Muscle of leg (tissue), 3 donors: ENCODE measurements at regions not wholly inside any gene's neighbourhood (a gene's known extent, or its start where the extent isn't known, plus 50 kb on each side); places are given as distances from the start of the nearest gene placed in this dataset.

Source experiments
- DNase-seq: peaks from one replicate; pipeline ENCODE4 v3.0.0; 2013
- H3K27ac ChIP-seq: one replicate; pipeline ENCODE4 v1.5.1; 2013; ENCODE audit warnings: mild to moderate bottlenecking, low read length, control low read depth
- H3K27me3 ChIP-seq: one replicate; pipeline ENCODE4 v1.6.1; 2013; ENCODE audit warnings: low read length; ENCODE audit not compliant: control insufficient read depth, insufficient read depth
- H3K36me3 ChIP-seq: one replicate; pipeline ENCODE4 v1.6.1; 2013; ENCODE audit warnings: low read length; ENCODE audit not compliant: control insufficient read depth, insufficient read depth
- H3K4me1 ChIP-seq: one replicate; pipeline ENCODE4 v1.6.1; 2013; ENCODE audit warnings: low read length; ENCODE audit not compliant: control insufficient read depth, insufficient read depth
- H3K4me3 ChIP-seq: one replicate; pipeline ENCODE4 v1.5.1; 2013; ENCODE audit warnings: low read length, control low read depth
- H3K9me3 ChIP-seq: replicated peaks from 2 replicates; pipeline ENCODE4 v1.6.1; 2013; ENCODE audit warnings: low read depth, low read length; ENCODE audit not compliant: control insufficient read depth
- WGBS: methylation state at CpG from one replicate; pipeline ENCODE4 v1.1.5; 2013; ENCODE audit warnings: missing lambda C conversion rate; ENCODE audit not compliant: insufficient coverage; 5-methylcytosine and 5-hydroxymethylcytosine counted together

GRCh38 chr7:54908760-54909438, 109.9 kb upstream of the EGFR start:
- Histone ChIP-seq H3K27me3 (no peaks in the 10 kb centered on the region), H3K27ac (no peak overlapping the region), H3K9me3 (peaks cover 2% of the 10 kb centered on the region), H3K36me3 (no peaks in the 10 kb centered on the region), H3K4me3 (no peak overlapping the region), H3K4me1 (no peaks in the 10 kb centered on the region)
- WGBS: no CpG with 5 or more reads among the region's 2 CpGs
- DNase-seq: no peak

DNA sequence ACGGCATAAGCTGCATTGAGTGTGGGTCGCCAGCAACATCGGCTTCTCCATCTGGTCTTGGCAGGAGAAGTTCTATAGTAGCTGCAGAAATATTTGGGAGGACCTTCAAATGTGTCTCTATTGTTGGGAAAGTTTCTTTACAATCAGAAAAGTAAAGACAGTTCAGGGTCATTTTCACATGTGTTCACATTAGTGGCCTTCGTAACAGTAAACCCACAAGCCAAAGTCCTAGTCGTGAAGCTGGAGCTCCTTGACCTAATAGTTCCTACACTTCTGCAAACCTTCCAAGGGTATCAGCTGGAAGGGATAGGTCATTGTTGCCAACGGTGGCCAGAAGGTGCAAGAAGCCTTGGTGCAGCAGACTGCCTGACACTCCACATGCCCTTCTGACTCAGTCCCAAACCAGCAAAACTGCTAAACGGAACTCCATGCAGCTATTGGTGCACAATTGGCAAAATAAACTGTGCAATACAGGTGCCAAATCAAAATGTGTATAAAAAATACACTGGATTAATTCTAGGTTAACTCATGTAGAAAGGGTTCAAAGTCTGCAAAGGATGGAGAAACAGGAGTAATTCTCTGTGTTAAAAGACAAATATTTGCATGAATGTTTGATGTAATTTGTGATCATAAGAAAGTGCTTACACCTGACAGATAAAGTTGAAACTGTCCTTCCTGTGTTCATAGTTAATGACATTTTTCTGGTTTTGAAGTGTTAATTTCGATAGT, 102.8 kb upstream of the EGFR start:
- no peak for DNase-seq
- no peaks in the 10 kb centered on the region for H3K9me3 ChIP-seq
- no peaks in the 10 kb centered on the region for H3K36me3 ChIP-seq
- no peak overlapping the region for H3K27ac ChIP-seq
- WGBS: 100% methylated on average over 2 of the region's 8 CpGs
- no peak overlapping the region for H3K4me3 ChIP-seq
- H3K4me1 ChIP-seq: no peaks in the 10 kb centered on the region
- H3K27me3 ChIP-seq: no peaks in the 10 kb centered on the region

GRCh38 chr7:54917613-54918391, 101.0 kb upstream of the EGFR start:
- Histone ChIP-seq H3K9me3 (no peaks in the 10 kb centered on the region), H3K27ac (no peak overlapping the region), H3K36me3 (no peaks in the 10 kb centered on the region), H3K4me3 (no peak overlapping the region), H3K27me3 (no peaks in the 10 kb centered on the region), H3K4me1 (no peaks in the 10 kb centered on the region)
- WGBS: 100% methylated on average over 2 of the region's 5 CpGs
- no peak for DNase-seq

DNA sequence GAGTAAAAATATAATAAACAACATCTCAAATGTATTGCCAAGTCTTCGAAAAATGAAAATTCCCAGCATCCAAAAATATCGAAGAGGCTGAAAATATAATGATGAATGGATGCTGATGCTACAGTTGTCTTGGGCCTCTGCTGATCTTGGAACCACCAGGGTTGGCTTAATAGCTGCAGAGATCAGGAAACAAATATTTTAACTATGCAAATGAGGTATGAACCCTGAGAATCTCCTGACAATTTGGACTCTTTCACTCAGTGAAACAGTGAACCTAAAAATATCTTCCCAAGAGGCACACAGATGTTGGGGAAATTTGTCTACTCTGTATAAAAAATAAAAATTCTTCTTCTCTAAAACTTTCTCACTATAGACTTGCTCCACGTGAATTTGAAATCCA, 97.7 kb upstream of the EGFR start:
- Histone ChIP-seq H3K27me3 (no peaks in the 10 kb centered on the region), H3K4me1 (no peaks in the 10 kb centered on the region), H3K4me3 (no peak overlapping the region), H3K9me3 (no peaks in the 10 kb centered on the region), H3K36me3 (no peaks in the 10 kb centered on the region), H3K27ac (no peak overlapping the region)
- WGBS: no CpG with 5 or more reads among the region's 3 CpGs
- peak; percentile 30 for DNase-seq

- no peak overlapping the region for H3K27ac ChIP-seq
- no CpG with 5 or more reads among the region's 1 CpG for WGBS
- DNase-seq: no peak
- H3K9me3 ChIP-seq: peaks cover 3% of the 10 kb centered on the region
- no peaks in the 10 kb centered on the region for H3K4me1 ChIP-seq
- no peaks in the 10 kb centered on the region for H3K27me3 ChIP-seq
- H3K36me3 ChIP-seq: no peaks in the 10 kb centered on the region
- no peak overlapping the region for H3K4me3 ChIP-seq
Measured at GRCh38 chr7:54931532-54931931, 87.3 kb upstream of the EGFR start.

- peak overlapping the region; percentile 48 for H3K27ac ChIP-seq
- H3K4me3 ChIP-seq: peak overlapping the region; percentile 38
- no peaks in the 10 kb centered on the region for H3K36me3 ChIP-seq
- peaks cover 3% of the 10 kb centered on the region for H3K9me3 ChIP-seq
- 3% methylated on average over 31 of the region's 34 CpGs for WGBS
- H3K4me1 ChIP-seq: no peaks in the 10 kb centered on the region
- H3K27me3 ChIP-seq: no peaks in the 10 kb centered on the region
- DNase-seq: peak; percentile 76
Measured at GRCh38 chr7:54932818-54933543, 85.8 kb upstream of the EGFR start.

DNA sequence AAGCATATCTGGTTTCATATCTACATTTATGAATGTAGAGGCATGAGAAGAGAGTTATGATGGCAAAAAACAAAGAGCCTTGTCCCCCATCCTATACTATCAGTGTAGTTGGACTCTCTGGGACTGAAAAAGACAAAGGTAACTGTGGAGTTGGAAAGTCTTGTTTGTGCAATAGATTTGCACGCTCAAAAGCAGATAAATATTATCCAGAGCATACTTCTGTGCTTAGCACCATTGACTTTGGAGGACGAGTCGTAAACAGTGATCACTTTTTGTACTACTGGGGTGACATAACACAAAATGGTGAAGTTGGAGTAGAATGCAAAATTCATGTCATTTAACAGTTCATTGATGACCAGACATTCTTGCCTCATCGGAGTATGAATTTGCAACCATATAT, 85.2 kb upstream of the EGFR start:
- peaks cover 3% of the 10 kb centered on the region for H3K9me3 ChIP-seq
- no peak for DNase-seq
- H3K27me3 ChIP-seq: no peaks in the 10 kb centered on the region
- peak overlapping the region; percentile 38 for H3K4me3 ChIP-seq
- H3K36me3 ChIP-seq: no peaks in the 10 kb centered on the region
- H3K27ac ChIP-seq: no peak overlapping the region
- no CpG with 5 or more reads among the region's 4 CpGs for WGBS
- H3K4me1 ChIP-seq: no peaks in the 10 kb centered on the region

DNA sequence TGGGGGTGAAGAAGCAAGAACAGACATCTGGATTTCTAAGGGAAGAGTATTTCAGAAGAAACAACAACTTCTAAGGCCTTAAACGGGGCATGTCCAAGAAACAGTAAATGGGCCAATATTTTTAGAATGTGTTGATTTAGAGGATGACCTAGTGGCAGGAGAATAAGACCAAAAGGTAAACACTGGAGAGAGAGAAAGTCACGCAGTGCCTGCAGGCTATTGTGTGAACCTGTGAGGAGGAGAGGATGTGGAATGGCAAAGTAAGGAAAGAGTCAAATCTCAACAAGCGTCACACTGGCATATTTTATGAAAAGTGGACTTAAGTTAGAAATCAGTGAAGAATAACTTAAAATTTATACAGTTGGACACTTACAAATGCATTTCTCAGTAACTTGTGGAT, 78.1 kb upstream of the EGFR start:
- no peaks in the 10 kb centered on the region for H3K4me1 ChIP-seq
- 78% methylated on average over 2 of the region's 3 CpGs for WGBS
- no peak for DNase-seq
- no peak overlapping the region for H3K4me3 ChIP-seq
- no peaks in the 10 kb centered on the region for H3K27me3 ChIP-seq
- no peak overlapping the region for H3K27ac ChIP-seq
- no peaks in the 10 kb centered on the region for H3K36me3 ChIP-seq
- no peaks in the 10 kb centered on the region for H3K9me3 ChIP-seq

GRCh38 chr7:54944179-54944578, 74.6 kb upstream of the EGFR start:
- no peaks in the 10 kb centered on the region for H3K36me3 ChIP-seq
- no peak overlapping the region for H3K27ac ChIP-seq
- no peaks in the 10 kb centered on the region for H3K27me3 ChIP-seq
- no peaks in the 10 kb centered on the region for H3K4me1 ChIP-seq
- DNase-seq: peak; percentile 25
- no peaks in the 10 kb centered on the region for H3K9me3 ChIP-seq
- whole genome bisulfite sequencing: 0% methylated on average over 1 of the region's 3 CpGs
- no peak overlapping the region for H3K4me3 ChIP-seq

GRCh38 chr7:54946271-54946670, 72.5 kb upstream of the EGFR start:
- no peaks in the 10 kb centered on the region for H3K27me3 ChIP-seq
- DNase-seq: no peak
- H3K4me3 ChIP-seq: no peak overlapping the region
- H3K4me1 ChIP-seq: no peaks in the 10 kb centered on the region
- WGBS: 100% methylated on average over 1 of the region's 2 CpGs
- H3K9me3 ChIP-seq: no peaks in the 10 kb centered on the region
- no peak overlapping the region for H3K27ac ChIP-seq
- H3K36me3 ChIP-seq: no peaks in the 10 kb centered on the region
